ENCODE measurements at regions not wholly inside any gene's neighbourhood (a gene's known extent, or its start where the extent isn't known, plus 50 kb on each side); places are given as distances from the start of the nearest gene placed in this dataset.

DNA sequence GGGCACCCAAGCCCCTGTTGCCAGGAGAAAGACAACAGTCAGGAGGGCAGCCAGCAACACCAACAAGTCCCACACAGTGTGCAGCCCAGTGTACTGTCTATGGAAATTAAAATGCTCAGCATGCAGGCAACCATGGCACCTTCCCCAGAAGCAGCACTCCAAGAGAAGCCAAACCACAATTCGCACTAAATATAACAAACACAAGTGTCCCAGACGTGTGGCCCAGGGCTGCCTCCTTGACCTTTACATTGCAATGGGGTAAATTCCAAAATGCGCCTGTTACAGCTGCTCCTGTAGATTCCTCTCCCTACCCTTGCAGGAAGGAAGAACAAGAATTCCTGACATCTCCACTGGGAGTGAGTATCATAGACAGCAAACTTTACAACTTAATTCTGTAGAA lies 292.8 kb upstream of the USP9Y start:
- no peak for TF ChIP-seq POLR2A (IDR thresholded peaks at IDR 0.05)
- TF ChIP-seq, protein P1, sequence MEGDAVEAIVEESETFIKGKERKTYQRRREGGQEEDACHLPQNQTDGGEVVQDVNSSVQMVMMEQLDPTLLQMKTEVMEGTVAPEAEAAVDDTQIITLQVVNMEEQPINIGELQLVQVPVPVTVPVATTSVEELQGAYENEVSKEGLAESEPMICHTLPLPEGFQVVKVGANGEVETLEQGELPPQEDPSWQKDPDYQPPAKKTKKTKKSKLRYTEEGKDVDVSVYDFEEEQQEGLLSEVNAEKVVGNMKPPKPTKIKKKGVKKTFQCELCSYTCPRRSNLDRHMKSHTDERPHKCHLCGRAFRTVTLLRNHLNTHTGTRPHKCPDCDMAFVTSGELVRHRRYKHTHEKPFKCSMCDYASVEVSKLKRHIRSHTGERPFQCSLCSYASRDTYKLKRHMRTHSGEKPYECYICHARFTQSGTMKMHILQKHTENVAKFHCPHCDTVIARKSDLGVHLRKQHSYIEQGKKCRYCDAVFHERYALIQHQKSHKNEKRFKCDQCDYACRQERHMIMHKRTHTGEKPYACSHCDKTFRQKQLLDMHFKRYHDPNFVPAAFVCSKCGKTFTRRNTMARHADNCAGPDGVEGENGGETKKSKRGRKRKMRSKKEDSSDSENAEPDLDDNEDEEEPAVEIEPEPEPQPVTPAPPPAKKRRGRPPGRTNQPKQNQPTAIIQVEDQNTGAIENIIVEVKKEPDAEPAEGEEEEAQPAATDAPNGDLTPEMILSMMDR (IDR thresholded peaks at IDR 0.05): no peak
